ENCODE measurements at regions not wholly inside any gene's neighbourhood (a gene's known extent, or its start where the extent isn't known, plus 50 kb on each side); places are given as distances from the start of the nearest gene placed in this dataset.

DNA sequence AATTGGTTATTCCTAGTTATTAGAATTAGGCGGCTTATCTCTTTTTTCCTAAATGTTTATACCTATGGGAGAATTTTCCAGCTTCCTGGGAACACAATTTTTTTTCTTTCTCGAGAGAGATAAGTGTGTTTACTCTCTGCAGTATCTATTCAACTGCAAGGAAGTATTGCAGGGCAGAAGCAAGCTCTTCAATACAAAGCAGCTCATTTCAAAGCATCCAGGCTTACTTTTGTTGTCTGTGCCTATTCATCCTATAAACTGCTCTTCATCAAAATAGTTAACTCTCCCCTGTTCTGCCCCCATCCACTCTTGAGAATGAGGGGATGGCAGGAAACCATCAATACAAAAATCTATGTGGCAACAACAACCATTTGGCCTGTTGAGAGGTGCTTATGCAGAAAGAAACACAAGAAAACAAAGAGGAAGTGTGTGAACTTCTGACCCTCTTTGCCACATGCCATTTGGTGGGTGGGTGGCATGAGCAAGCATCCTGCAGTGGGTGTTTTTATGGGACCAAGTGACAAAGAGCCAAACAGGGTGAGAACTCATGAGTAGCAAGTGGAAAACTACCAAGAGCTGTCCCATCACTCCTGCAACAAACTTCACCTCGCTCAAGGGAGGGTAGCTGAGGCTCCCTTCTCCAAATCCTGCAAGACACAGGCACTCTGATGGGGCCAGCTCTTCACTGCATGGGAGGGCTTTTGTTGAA lies 50.6 kb upstream of the MRPS6 start:
- peak; percentile 14 for DNase-seq

DNA sequence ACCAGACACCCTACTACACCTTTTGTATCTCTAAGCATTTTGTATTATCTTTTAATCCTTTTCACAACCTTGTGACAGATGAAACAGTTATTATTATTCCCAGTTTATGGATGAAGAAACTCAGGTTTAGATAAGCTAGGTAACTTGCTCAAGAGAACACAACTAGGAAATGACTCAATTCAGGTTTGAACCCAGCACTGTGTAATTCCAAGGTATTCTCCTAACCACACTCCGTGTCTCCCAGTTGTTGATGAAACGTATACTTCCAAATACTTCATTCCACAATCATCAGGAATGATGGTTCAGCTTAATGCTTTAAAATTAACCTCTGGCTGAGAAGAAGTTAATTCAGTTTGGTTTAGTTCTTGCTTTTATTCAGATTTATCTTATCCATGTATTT lies 51.7 kb upstream of the MRPS6 start:
- DNase-seq: no peak

DNA sequence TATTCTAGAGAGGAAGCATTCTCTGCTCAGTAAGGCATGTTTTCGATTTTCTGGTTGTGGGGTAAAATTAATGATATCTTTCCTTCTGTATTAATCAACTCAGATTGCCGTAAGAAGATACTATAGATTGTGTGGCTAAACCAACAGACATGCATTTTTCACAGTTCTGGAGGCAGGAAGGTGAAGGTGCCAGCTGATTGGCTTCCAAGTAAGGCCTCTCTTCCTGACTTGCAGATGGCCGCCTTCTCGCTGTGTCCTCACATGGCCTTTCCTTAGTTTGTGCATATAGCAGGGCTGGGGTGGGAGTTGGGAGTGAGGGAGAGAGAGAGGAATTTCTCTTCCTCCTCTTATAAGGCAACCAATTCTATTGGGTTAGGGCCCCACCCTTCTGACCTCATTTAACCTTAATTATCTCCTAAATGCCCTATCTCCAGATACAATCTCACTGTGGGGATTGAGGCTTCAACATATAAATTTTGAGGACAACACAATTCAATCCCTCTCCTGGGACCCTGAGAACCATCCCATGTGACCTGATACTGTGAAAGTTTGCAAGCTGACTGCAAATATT lies 52.3 kb upstream of the MRPS6 start:
- no peak for DNase-seq

DNA sequence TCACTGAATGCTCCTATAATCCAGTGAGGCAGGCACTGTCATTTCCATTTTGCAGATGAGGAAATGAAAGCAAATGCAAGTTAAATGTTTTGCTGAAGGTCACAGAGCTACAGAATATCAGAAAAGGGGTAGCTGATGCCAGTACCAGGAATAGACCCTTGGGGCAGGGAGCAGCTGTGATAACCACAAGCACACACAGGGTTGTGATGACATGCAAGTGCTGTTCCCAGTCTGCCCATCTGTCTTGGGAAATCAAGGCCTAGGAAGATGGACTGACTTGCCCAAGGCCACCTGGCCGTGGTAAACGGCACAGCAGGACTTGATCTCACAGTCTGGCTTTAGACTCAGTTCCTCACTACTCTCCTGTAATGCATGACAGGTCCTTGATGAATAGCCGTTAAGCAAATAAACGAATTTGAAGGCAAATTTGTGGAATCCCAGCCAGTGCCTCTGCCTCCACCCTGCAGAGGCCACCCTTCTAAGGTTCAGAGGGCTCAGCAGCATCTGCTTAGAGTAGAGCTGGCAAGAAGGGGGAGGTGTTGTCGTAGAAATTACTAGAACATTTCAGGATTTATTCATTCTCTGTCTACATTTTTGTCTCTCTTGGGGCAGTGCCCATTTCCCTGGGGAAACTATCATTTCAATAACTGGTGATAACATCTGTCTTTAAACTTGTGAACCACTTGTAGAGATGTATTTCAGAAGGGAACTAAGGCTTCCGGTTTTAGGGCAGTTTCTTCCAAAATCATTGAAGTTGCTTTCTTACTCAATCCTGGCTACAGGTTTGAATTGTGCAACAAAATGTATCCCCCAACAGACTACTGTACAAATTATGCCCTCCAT lies 53.2 kb upstream of the MRPS6 start:
- DNase-seq: no peak

DNA sequence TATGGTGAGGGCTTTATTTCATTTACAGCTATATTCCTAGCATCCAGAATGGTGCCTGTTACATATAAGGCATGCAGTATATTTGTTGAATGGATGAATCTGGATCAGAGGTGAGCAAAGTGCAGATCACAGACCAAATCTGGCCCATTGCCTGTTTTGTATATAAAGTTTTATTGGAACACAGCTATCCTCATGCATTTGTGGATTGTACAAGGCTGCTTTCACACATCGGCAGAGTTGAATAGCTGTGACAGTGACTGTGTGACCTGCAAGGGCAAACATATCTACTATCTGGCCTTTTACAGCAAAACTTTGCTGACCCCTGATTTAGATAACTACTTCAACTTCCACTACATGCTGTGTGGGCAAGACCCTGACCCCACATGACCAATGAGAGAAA lies 54.0 kb upstream of the MRPS6 start:
- DNase-seq: no peak

DNA sequence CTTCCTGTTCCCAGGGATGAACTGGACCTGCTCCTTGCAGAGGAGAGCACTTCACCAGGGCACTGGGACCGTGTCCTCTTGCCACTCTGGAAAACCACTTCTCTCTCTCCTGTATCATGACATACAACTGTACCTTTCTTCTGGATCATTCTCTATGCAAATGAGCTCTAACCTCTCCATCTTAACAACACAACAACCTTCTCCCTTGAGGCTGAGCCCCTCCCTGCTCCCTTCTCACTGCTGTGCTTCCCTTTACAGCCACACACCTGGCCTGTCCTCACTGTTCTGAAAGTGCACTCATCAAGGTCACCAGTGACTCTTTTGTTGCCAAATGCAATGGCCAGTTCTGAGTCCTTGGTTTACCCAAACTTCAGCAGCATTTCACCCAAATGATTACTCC lies 54.5 kb upstream of the MRPS6 start:
- no peak for DNase-seq

DNA sequence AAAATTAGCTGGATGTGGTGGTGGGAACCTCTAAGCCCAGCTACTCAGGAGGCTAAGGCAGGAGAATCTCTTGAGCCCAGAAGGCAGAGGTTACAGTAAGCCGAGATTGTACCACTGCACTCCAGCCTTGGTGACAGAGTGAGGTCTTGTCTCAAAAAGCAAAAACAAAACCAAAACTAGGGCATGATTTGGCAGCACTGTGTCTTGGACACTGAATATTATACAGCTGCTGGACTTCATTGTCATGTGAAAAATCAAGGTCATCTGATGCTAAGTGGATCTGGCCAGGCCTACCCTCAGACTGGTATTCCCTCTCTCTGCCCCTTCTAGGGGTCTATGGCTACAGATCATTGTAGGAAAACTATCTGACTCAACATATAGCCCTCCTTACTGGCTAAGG lies 55.2 kb upstream of the MRPS6 start:
- DNase-seq: no peak

DNA sequence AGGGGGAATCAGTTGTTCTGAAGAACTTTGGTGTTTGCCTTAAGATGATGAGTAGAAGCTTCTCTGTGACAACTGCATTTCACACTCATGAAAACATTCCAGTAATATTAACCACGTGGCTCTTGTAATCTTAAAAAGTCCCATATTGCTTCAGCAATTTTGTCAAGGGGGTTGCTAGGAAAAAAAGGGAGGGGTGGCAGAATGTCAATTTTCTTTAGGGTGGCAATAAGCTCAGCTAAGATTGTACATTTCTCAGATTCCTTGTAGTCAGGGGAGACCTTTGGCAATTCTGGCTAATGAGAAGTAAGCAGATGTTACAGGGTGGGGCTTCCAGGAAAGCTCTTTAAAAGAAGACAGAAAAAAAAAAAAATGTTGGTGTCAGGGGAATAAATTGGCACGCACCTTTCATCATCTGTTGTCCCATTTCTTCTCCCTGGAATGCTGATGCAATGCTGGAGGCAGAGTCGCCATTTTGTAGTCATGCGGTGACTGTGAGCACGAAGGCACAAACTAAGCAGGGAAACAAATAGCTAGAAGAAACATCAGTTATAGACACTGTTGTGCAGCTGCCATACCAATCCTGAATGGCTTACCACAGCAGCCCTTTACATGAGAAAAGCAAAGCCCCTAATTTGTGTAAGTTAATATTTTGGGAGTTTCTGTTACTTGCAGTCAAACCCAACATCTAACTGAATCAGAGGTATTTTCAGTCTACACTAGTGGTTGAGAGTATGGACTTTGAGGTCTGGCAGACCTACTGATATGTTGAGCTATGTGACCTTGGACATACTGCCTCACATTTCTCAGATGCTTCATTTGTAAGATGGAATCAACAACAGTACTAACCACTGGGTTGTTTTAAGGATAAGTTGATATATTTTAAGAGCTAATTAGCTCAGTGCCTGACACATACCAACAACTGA lies 56.1 kb upstream of the MRPS6 start:
- DNase-seq: no peak

DNA sequence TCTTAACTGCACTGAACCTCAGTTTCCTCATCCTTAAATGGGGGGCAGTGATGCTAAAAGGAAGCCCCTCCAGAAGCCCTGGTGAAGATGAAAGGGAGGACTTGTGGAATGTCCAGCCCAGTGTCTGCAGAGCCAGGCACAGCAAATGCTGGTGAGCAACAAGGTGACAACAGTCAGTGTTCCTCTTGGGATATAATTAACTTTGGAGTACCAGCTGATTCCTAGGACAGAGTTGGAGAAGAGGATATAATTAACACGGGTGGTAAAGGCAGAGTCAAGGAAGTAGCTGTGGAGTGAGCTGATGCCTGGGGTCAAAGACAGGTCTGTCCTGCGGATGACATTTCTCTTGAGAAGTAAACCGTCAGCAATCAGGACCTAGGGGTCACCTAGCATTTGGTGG lies 60.7 kb upstream of the MRPS6 start:
- DNase-seq: no peak

DNA sequence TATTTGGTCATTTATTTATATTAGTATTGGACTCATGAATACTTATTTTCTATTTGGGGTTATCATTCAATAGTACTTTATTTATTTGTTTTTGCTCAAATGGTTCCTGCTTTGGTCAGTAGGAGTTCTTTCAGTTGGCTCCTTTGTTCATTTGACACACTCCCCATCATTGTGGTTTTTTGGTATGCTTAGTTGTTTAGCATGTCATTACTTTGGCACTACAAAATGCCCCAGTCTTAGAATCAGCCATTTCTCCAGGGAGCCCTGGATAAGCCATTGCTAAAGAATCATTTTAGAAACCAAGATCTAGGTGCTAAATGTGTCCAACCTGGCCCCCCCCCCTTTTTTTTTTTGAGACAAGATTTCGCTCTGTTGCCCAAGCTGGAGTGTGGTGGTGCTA lies 61.7 kb upstream of the MRPS6 start:
- no peak for DNase-seq

DNA sequence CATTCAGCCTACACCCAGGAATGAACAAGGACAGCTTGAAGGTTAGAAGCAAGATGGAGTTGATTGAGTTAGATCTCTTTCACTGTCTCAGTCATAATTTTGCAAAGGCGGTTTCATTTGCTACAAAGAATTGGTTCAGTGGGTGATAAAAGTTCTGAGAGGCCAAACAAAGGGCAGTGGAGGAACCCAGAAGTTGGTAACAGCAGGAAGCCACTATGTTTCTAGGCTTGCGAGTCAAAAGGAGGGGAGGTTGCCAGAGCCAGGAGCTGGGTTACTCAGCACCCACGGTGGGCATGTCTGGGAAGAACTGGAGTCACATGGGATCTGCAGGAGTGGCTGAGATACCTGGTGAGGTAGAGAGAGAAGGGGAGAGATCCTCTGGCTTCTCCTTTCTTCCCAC lies 64.2 kb upstream of the MRPS6 start:
- no peak for DNase-seq

DNA sequence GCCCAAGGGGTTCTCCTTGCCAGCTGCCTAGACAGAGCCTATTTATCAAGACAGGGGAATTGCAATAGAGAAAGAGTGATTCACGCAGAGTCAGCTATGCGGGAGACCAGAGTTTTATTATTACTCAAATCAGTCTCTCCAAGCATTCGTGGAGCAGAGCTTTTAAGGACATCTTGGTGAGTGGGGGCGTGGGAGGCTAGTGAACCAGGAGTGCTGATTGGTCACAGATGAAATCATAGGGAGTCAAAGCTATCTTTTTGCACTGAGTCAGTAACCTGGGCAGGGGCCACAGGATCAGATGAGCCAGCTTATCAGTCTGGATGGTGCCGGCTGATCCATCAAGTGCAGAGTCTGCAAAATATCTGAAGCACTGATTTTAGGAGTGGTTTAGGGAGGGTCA lies 64.8 kb upstream of the MRPS6 start:
- DNase-seq: no peak

DNA sequence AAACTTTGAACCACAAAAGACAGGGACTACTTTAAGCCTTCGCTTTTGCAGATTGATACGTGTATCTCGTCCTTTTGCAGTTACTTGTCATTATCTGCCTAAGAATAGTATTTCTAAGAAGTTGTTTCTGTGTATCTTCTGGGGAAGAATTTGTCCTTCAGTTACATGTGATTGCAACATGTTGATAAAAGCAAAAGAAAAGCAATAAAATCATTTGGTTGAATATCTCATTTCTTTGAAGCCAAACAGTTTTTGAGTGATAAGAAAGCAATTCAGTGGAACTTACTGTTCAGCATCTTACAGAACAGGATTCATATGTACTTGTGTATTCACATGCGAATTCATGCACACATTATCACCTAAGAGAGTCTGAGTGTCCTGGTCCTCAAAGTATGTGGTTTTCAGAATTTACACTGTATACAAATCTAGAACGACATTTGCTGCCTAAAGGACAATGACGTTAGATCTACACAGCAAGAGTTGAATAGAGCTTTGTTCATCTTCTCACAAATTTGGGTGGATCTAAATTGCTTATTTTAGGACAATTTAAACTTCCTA lies 66.7 kb upstream of the MRPS6 start:
- DNase-seq: no peak

DNA sequence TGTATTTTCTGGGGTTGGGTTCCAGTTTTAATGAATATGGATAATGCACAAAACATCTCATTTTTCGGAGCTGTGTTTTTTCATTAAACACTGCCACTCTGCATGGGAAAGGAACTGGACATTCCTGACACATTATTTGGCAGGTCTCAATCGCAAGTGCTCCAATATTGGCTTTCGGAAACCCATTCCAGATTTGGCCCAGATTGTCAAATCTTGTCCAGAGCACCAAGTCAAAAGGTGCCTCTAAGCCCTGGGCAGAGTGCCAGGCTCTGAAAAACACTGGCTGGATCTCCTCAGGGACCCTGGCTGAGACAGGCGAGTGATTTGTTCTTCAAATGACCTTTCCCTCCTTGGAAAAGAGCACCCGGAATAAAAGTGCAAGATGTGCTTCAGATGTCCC lies 68.4 kb upstream of the MRPS6 start:
- DNase-seq: no peak

DNA sequence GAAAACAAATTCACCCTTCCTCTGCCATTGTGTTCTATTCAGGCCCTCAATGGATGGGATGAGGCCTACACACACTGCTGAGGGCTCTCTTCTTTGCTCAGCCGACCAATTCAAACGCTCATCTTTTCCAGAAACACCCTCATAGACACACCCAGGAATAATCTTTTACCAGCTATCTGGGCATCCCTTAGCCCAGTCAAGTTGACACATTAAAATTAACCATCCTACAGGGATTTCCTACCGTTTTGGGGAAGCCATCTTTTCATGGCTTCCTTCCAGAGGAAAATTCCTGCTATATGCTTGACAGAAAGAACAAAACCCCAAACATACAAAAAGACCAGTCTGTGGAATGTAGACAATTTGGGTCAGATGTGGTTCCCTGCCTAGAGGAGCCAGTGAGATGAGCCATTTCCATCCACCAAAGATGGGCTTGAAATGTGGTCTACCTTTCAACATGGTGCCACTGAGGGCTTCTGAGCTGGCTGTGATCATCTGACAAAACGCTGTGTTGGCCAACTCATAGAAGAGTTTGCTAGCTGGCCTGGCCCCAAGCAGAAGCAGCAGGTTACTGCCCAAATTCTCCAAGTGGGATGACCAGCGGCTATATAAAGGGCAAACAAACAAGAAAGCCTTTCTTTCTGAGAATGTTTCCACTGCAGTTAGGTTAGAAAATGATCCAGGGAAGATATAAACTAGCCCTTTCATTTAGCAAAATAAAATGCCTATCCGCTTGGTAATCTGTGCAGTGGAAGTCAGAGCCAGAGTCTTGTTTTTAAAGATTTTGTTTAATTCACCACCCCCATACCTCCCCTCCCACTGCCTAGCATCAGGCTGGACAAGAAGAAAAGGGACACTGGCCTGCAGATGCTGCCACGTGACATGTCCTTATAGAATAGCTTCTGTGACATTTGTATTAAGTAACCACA lies 69.1 kb upstream of the MRPS6 start:
- no peak for DNase-seq

DNA sequence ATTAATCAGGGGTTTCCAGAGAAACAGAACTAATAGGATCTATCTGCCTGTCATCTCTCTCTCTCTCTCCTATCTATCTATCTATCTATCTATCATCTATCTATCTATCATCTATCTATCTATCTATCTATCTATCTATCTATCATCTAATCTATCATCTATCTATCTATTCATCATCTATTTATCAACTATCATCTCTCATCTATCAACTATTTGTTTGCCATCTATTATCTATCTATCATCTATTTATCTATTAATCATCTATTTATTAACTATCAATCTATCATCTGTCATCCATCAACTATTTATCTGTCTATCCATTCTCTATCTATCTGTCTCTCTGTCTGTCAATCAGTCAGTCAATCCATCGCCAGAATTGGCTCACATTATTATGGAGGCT lies 70.0 kb upstream of the MRPS6 start:
- no peak for DNase-seq

DNA sequence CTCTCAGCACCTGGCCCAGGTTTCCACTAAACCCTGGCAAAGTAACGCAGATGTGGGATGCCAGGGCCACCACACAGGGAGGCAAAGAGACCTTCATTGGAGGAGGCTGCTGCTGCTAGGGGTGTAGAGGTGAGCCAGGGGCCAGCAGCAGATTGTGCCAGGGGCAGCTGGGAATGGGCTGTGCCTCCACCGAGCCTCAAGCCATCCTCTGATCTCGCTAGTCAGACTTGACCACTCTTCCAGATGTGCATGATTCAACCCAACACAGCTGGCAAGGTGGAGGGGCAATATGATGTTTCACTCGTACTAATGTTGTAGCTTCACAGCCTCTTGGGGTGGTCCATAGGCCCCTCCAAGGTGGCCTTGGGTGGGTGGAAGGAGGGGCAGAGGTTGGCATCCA lies 73.0 kb upstream of the MRPS6 start:
- no peak for DNase-seq

DNA sequence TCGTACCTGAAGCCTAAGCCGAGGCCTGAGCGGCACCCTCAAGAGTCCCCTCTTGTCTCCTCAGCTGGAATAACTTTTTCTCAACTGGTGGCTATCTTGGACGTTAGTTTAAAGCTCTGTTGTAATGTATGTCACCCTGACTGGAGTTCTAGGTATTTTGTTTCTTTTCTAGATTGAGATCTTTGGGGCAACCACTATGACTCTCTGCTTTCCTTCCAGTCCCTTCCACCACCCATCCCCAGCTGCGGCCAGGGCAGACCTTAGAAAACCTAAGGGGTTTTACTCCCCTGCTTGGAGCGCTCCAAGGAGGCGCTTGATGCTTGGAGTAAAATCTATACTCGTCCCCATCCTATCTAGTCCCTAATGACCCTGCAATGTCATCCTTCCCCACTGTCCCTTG lies 74.6 kb upstream of the MRPS6 start:
- DNase-seq: no peak

DNA sequence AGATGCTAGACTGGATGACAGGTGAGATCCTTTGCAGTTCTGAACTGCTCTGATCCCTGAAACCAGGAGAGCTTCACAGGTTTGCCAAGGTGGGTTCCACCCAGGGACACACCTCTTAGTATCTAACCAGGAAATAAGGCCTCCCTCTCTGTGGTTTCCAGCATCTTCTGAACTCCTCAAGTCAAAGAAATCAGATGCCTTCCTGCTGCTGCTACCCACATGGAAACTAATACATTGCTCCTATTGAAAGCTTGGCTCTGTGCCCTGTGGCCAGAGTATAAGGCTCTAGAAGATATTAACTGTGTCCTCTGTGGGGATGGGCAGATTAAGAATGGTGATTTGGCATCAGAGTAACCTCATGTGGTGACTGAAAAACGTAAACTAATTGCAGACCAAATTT lies 75.0 kb upstream of the MRPS6 start:
- DNase-seq: no peak

DNA sequence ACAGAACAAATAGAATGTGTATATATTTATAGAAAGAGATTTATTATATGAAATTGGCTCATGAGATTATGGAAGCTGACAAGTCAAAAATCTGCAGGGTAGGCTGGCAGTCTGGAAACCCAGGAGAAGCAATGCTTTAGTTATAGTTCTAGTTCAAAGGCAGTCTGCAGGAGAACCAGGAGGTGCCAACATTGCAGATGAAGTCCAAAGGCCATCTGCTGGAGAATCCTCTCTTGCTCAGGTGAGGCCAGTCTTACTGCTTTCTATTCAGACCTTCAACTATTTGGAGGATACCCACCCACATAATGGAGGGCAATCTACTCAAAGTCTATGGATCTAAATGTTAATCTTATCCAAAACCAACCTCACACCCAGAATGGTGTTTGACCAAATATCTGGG lies 75.9 kb upstream of the MRPS6 start:
- no peak for DNase-seq

DNA sequence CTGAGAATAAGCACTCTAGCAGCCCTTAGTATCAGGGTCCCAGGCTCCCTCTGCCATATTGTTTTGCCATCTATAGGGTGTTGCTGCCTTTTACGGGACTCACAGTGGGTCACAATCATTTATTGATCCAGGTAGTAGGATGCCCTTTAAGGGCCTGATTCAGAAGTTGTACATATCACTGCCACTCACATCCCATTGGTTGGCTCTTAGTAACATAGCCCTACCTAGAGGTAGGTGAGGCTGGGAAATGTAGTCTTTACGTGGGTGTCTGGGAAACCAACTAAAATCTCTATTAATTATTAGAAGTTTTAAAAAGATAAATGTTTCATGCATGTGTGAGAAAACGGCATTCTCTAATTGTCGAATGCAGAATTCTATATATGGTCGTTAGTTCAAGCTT lies 78.8 kb upstream of the ATP5PO start:
- no peak for DNase-seq
